IPS-15b (cell line): ENCODE measurements at regions not wholly inside any gene's neighbourhood (a gene's known extent, or its start where the extent isn't known, plus 50 kb on each side); places are given as distances from the start of the nearest gene placed in this dataset.

Source experiments
- H3K27me3 ChIP-seq: one replicate; pipeline ENCODE4 v1.6.1; 2013; ENCODE audit warnings: low read length; ENCODE audit not compliant: control insufficient read depth, insufficient read depth
- H3K36me3 ChIP-seq: one replicate; pipeline ENCODE4 v1.6.1; 2013; ENCODE audit warnings: low read length; ENCODE audit not compliant: control insufficient read depth, insufficient read depth
- H3K4me1 ChIP-seq: one replicate; pipeline ENCODE4 v1.6.1; 2013; ENCODE audit warnings: mild to moderate bottlenecking, low read length; ENCODE audit not compliant: control insufficient read depth, insufficient read depth
- H3K4me3 ChIP-seq: one replicate; pipeline ENCODE4 v1.5.1; 2013; ENCODE audit warnings: low read depth, low read length
- H3K9ac ChIP-seq: one replicate; pipeline ENCODE4 v1.6.1; 2013; ENCODE audit warnings: low read depth, mild to moderate bottlenecking, low read length
- H3K9me3 ChIP-seq: one replicate; pipeline ENCODE4 v1.6.1; 2013; ENCODE audit warnings: mild to moderate bottlenecking, low read length; ENCODE audit not compliant: control insufficient read depth, insufficient read depth

GRCh38 chr5:165272436-165272835 is 1767.0 kb downstream of the MAT2B start:
- no peaks in the 10 kb centered on the region for H3K27me3 ChIP-seq
- H3K4me1 ChIP-seq = no peaks in the 10 kb centered on the region
- H3K9me3 ChIP-seq = no peaks in the 10 kb centered on the region

DNA sequence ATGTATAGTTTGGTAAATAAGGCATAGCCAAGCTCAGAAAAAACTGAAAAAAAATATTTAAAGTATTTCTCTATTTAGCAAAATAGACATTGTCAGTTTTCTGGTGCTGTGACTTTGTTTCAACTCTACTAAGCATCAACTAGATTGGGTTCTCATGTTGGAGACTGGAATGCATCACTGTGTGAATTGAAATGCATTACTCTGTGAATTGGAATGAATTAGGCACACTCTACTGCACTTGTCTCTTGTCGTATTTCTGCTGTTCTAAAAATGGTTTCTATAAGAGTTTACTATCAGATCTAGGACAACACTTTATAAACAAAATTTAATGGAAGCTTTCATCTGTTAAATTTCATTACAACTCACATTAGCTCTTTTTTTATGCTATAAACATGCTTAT is 1772.2 kb downstream of the MAT2B start:
- Histone ChIP-seq H3K9ac (no peak overlapping the region), H3K9me3 (no peaks in the 10 kb centered on the region), H3K4me1 (no peaks in the 10 kb centered on the region), H3K4me3 (no peak overlapping the region), H3K36me3 (no peaks in the 10 kb centered on the region), H3K27me3 (no peaks in the 10 kb centered on the region)

More at GRCh38 chr5:165272436-165272835, 1767.0 kb downstream of the MAT2B start:
- no peak overlapping the region for H3K9ac ChIP-seq
- no peak overlapping the region for H3K4me3 ChIP-seq
- no peaks in the 10 kb centered on the region for H3K36me3 ChIP-seq

- Histone ChIP-seq H3K36me3 (no peaks in the 10 kb centered on the region), H3K9ac (no peak overlapping the region), H3K9me3 (no peaks in the 10 kb centered on the region), H3K4me1 (no peaks in the 10 kb centered on the region), H3K4me3 (no peak overlapping the region), H3K27me3 (no peaks in the 10 kb centered on the region)
These were observed 1777.1 kb downstream of the MAT2B start for GRCh38 chr5:165282491-165282890.

GRCh38 chr5:165286692-165287091 is 1781.3 kb downstream of the MAT2B start:
- no peak overlapping the region for H3K4me3 ChIP-seq
- H3K9ac ChIP-seq = no peak overlapping the region
- H3K9me3 ChIP-seq = no peaks in the 10 kb centered on the region
- no peaks in the 10 kb centered on the region for H3K27me3 ChIP-seq
- peaks cover 4% of the 10 kb centered on the region for H3K4me1 ChIP-seq
- no peaks in the 10 kb centered on the region for H3K36me3 ChIP-seq

- Histone ChIP-seq H3K4me3 (no peak overlapping the region), H3K9me3 (no peaks in the 10 kb centered on the region), H3K4me1 (peaks cover 4% of the 10 kb centered on the region), H3K9ac (no peak overlapping the region), H3K36me3 (no peaks in the 10 kb centered on the region), H3K27me3 (no peaks in the 10 kb centered on the region)
These were observed 1785.1 kb downstream of the MAT2B start for GRCh38 chr5:165290535-165290934.

GRCh38 chr5:165296401-165297130 is 1791.1 kb downstream of the MAT2B start:
- Histone ChIP-seq H3K36me3 (no peaks in the 10 kb centered on the region), H3K4me3 (no peak overlapping the region), H3K9ac (no peak overlapping the region), H3K9me3 (peaks cover 3% of the 10 kb centered on the region), H3K4me1 (no peaks in the 10 kb centered on the region), H3K27me3 (no peaks in the 10 kb centered on the region)

- Histone ChIP-seq H3K27me3 (no peaks in the 10 kb centered on the region), H3K36me3 (no peaks in the 10 kb centered on the region), H3K4me1 (no peaks in the 10 kb centered on the region), H3K9ac (no peak overlapping the region), H3K4me3 (no peak overlapping the region), H3K9me3 (peaks cover 3% of the 10 kb centered on the region)
These were observed 1798.9 kb downstream of the MAT2B start for GRCh38 chr5:165304193-165304827.

DNA sequence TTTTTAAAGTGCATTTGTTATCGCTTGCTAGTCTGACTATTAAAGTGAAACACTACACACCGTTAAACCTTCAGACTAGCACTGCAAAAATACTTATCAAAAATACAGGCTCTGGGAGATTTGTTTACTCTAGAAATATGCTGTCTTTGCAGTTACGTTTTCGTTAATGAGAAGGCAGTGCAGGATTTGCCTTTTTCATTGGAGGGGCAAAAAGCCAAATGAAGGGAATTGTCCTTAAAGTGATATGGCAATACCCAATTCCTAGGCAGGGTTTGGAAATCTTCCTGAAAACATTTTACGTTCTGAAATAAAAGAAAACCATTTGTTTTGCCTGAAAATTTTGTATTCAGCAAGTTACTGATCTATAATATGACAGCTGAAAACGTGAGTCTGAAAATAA is 1800.2 kb downstream of the MAT2B start:
- no peak overlapping the region for H3K9ac ChIP-seq
- peaks cover 3% of the 10 kb centered on the region for H3K9me3 ChIP-seq
- no peak overlapping the region for H3K4me3 ChIP-seq
- H3K27me3 ChIP-seq = no peaks in the 10 kb centered on the region
- H3K4me1 ChIP-seq = no peaks in the 10 kb centered on the region
- no peaks in the 10 kb centered on the region for H3K36me3 ChIP-seq

DNA sequence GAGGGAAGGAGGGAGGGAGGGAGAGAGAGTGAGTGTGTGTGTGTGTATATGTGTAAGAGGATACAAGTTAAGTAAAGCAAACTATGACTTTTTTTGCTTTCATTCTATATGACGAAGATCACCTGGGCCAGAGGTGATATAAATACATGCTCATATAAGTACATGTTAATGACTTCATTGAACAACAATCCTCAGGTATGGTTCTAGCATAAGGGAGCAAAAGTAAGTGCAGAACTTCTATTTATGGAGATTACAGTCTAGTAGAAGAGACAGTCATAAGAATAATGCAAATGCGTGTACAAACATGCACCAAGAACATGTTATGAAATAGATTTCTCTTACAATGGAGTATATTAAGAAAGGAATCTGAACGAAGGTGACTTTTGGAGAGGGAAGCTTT is 1804.0 kb downstream of the MAT2B start:
- no peak overlapping the region for H3K9ac ChIP-seq
- no peaks in the 10 kb centered on the region for H3K36me3 ChIP-seq
- no peaks in the 10 kb centered on the region for H3K27me3 ChIP-seq
- H3K4me3 ChIP-seq = no peak overlapping the region
- no peaks in the 10 kb centered on the region for H3K9me3 ChIP-seq
- no peaks in the 10 kb centered on the region for H3K4me1 ChIP-seq

- H3K9ac ChIP-seq = no peak overlapping the region
These were observed 1804.6 kb downstream of the MAT2B start for GRCh38 chr5:165310031-165310430.

DNA sequence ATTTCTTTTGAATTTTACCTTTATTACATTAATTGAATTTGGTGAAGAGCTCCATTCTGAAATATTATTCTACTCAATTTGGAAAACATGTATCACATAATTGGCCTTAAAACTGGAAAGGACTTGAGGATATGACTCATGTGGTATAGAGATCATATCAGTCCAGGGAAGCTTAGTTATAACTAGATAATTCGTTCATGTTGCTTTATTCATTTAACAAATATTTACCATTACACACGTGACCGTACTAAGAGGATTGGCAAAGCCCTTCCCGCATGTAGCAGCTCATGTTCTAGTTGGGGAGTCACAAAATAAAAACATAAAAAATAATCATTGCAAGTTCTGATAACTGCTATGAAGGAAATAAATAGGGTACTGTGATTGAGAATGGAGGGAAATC is 1816.5 kb downstream of the MAT2B start:
- Histone ChIP-seq H3K36me3 (no peaks in the 10 kb centered on the region), H3K4me3 (no peak overlapping the region), H3K27me3 (no peaks in the 10 kb centered on the region), H3K4me1 (no peaks in the 10 kb centered on the region), H3K9ac (no peak overlapping the region), H3K9me3 (peaks cover 14% of the 10 kb centered on the region)

More at GRCh38 chr5:165310031-165310430, 1804.6 kb downstream of the MAT2B start:
- no peaks in the 10 kb centered on the region for H3K9me3 ChIP-seq
- H3K4me1 ChIP-seq = no peaks in the 10 kb centered on the region
- H3K27me3 ChIP-seq = no peaks in the 10 kb centered on the region
- no peaks in the 10 kb centered on the region for H3K36me3 ChIP-seq
- H3K4me3 ChIP-seq = no peak overlapping the region

DNA sequence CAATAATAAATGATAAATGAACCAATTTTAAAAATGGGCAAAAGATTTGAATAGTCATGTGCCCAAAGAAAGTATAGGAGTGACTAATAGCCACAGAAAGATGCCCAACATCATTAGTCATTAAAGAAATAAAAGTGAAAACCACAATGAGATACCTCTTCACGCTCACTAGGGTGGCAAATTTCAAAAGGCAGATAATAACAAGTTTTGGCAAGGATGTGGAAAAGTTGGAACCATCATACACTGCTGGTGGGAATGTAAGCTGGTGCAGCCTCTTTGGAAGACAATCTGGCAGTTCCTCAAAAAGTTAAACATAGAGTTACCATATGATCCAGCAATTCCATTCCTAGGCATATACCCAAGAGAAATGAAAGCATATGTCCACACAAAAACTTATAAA is 1819.8 kb downstream of the MAT2B start:
- no peaks in the 10 kb centered on the region for H3K4me1 ChIP-seq

More for the DNA sequence above, 1819.8 kb downstream of the MAT2B start:
- Histone ChIP-seq H3K9ac (no peak overlapping the region), H3K27me3 (no peaks in the 10 kb centered on the region), H3K36me3 (no peaks in the 10 kb centered on the region), H3K9me3 (no peaks in the 10 kb centered on the region), H3K4me3 (no peak overlapping the region)
